Glutamatergic neuron (in vitro differentiated cells): ENCODE measurements at regions not wholly inside any gene's neighbourhood (a gene's known extent, or its start where the extent isn't known, plus 50 kb on each side); places are given as distances from the start of the nearest gene placed in this dataset.

Source experiments
- DNase-seq: peaks from one replicate; pipeline ENCODE4 v3.0.0; 2022
- H3K27ac Mint-ChIP-seq: one replicate; pipeline ENCODE4 v1.8.0; 2020; ENCODE audit warnings: mild to moderate bottlenecking, mixed read lengths, inconsistent platforms; ENCODE audit not compliant: unreplicated experiment
- H3K27me3 Mint-ChIP-seq: one replicate; pipeline ENCODE4 v1.8.0; 2020; ENCODE audit warnings: mild to moderate bottlenecking, moderate library complexity, mixed read lengths, inconsistent platforms; ENCODE audit not compliant: unreplicated experiment
- H3K36me3 Mint-ChIP-seq: one replicate; pipeline ENCODE4 v1.8.0; 2020; ENCODE audit warnings: mild to moderate bottlenecking, mixed read lengths, inconsistent platforms; ENCODE audit not compliant: unreplicated experiment
- H3K4me1 Mint-ChIP-seq: one replicate; pipeline ENCODE4 v1.8.0; 2020; ENCODE audit warnings: mild to moderate bottlenecking, low read depth, mixed read lengths, inconsistent platforms; ENCODE audit not compliant: unreplicated experiment
- H3K4me3 Mint-ChIP-seq: one replicate; pipeline ENCODE4 v1.8.0; 2020; ENCODE audit warnings: mild to moderate bottlenecking, mixed read lengths, inconsistent platforms; ENCODE audit not compliant: unreplicated experiment
- H3K9me3 Mint-ChIP-seq: one replicate; pipeline ENCODE4 v1.8.0; 2020; ENCODE audit warnings: mild to moderate bottlenecking, moderate library complexity, mixed read lengths, inconsistent platforms; ENCODE audit not compliant: unreplicated experiment
- CTCF ChIP-seq: fragments of 200-600 bp; sonication (generic); IDR thresholded peaks from one replicate; pipeline ENCODE4 v1.5.0; 2021; ENCODE audit not compliant: partially characterized antibody, unreplicated experiment

- Mint-ChIP-seq H3K27ac (no peak overlapping the region), H3K4me3 (no peak overlapping the region), H3K27me3 (no peaks in the 10 kb centered on the region), H3K4me1 (no peaks in the 10 kb centered on the region), H3K36me3 (no peaks in the 10 kb centered on the region), H3K9me3 (peaks cover 2% of the 10 kb centered on the region)
- DNase-seq, result no peak
- TF ChIP-seq CTCF, result no peak
Observed at GRCh38 chr11:43101113-43101512, 210.7 kb upstream of the API5 start.

- Mint-ChIP-seq H3K4me3 (no peak overlapping the region), H3K27me3 (no peaks in the 10 kb centered on the region), H3K27ac (no peak overlapping the region), H3K36me3 (no peaks in the 10 kb centered on the region), H3K4me1 (no peaks in the 10 kb centered on the region), H3K9me3 (no peaks in the 10 kb centered on the region)
- TF ChIP-seq CTCF, result no peak
- DNase-seq, result no peak
Observed at GRCh38 chr11:43116071-43116470, 195.7 kb upstream of the API5 start.

- H3K27me3 Mint-ChIP-seq, result peaks cover 2% of the 10 kb centered on the region
- H3K4me3 Mint-ChIP-seq, result no peak overlapping the region
- H3K9me3 Mint-ChIP-seq, result no peaks in the 10 kb centered on the region
- H3K36me3 Mint-ChIP-seq, result no peaks in the 10 kb centered on the region
- H3K27ac Mint-ChIP-seq, result no peak overlapping the region
- peaks cover 5% of the 10 kb centered on the region for H3K4me1 Mint-ChIP-seq
- DNase-seq, result no peak
- peak; percentile 15 for TF ChIP-seq CTCF
Observed at GRCh38 chr11:43119275-43119970, 192.4 kb upstream of the API5 start.

GRCh38 chr11:43122546-43122945 is 189.2 kb upstream of the API5 start:
- DNase-seq, result no peak
- TF ChIP-seq CTCF, result no peak
- Mint-ChIP-seq H3K4me1 (peaks cover 9% of the 10 kb centered on the region), H3K9me3 (no peaks in the 10 kb centered on the region), H3K36me3 (no peaks in the 10 kb centered on the region), H3K4me3 (no peak overlapping the region), H3K27me3 (peaks cover 2% of the 10 kb centered on the region), H3K27ac (no peak overlapping the region)

- Mint-ChIP-seq H3K4me3 (no peak overlapping the region), H3K36me3 (no peaks in the 10 kb centered on the region), H3K27ac (no peak overlapping the region), H3K9me3 (no peaks in the 10 kb centered on the region), H3K4me1 (peaks cover 9% of the 10 kb centered on the region), H3K27me3 (peaks cover 2% of the 10 kb centered on the region)
- DNase-seq, result no peak
- no peak for TF ChIP-seq CTCF
Observed at GRCh38 chr11:43123443-43123842, 188.4 kb upstream of the API5 start.
